C4-2B (cell line): ENCODE measurements at regions not wholly inside any gene's neighbourhood (a gene's known extent, or its start where the extent isn't known, plus 50 kb on each side); places are given as distances from the start of the nearest gene placed in this dataset.

Experiments
- ZFX ChIP-seq: fragments of 450-650 bp; IDR thresholded peaks from 2 replicates; pipeline ENCODE4 v1.6.1; 2017
- TF ChIP-seq, protein P1 (sequence below): fragments of 450-650 bp; conservative IDR thresholded peaks from 2 replicates; pipeline ENCODE4 v1.5.1; 2017; ENCODE audit warnings: mild to moderate bottlenecking

DNA sequence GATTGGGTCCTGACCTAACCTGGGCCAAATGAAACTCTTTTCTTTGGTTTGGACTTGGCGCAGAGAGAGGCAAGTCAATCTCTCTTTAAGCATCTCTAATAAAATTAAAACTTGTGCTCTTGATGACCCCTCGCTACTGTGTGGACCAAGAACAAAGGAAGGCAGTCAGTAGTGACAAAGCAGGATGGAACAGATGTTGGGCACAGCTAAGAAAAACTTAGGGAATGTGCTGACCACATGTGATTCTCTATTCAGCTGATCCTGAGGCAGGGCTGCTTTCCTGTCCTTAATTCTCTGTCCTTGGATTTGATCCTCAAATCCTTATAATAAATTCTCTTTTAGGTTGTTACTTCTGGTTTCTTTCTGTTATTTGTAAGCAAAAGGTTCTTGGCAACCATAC, 259.9 kb downstream of the ZIC1 start:
- TF ChIP-seq, protein P1, sequence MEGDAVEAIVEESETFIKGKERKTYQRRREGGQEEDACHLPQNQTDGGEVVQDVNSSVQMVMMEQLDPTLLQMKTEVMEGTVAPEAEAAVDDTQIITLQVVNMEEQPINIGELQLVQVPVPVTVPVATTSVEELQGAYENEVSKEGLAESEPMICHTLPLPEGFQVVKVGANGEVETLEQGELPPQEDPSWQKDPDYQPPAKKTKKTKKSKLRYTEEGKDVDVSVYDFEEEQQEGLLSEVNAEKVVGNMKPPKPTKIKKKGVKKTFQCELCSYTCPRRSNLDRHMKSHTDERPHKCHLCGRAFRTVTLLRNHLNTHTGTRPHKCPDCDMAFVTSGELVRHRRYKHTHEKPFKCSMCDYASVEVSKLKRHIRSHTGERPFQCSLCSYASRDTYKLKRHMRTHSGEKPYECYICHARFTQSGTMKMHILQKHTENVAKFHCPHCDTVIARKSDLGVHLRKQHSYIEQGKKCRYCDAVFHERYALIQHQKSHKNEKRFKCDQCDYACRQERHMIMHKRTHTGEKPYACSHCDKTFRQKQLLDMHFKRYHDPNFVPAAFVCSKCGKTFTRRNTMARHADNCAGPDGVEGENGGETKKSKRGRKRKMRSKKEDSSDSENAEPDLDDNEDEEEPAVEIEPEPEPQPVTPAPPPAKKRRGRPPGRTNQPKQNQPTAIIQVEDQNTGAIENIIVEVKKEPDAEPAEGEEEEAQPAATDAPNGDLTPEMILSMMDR = no peak
- TF ChIP-seq ZFX = no peak
